GM12891 (cell line): ENCODE measurements at regions not wholly inside any gene's neighbourhood (a gene's known extent, or its start where the extent isn't known, plus 50 kb on each side); places are given as distances from the start of the nearest gene placed in this dataset.

Experiments used
- POLR2A ChIP-seq: IDR thresholded peaks from 2 replicates; pipeline ENCODE4 v1.6.1; 2011; ENCODE audit warnings: low read depth, low read length, control low read depth
- POLR2AphosphoS5 ChIP-seq: IDR thresholded peaks from 2 replicates; pipeline ENCODE4 v1.6.1; 2011; ENCODE audit warnings: low read depth, low read length, control low read depth

DNA sequence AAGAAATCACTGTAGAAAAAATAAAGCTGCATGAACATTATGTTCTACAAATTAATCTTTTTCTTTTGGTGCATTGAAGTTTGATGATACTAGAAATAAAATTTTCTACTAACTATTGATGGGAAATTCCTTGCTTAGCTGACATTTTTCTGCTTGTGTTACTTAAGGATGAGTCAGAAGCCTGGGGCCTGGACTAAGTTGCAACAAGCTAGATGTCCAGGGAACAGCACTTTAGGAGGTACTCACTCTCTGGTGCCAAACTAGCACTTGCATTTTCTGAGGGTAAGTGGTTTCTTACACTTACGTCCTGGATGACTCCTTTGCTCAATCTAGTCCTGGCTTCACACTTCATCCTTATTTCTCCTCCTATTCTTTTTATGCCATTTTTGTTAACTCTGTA, 945.1 kb downstream of the IGSF11 start:
- TF ChIP-seq POLR2A, result no peak
- TF ChIP-seq POLR2AphosphoS5, result no peak
